Activated naive CD4-positive, alpha-beta T cell treated with anti-CD3 and anti-CD28 coated beads, Interleukin-2, amount 50 U/mL, for 16 hours (primary cell): ENCODE measurements at regions not wholly inside any gene's neighbourhood (a gene's known extent, or its start where the extent isn't known, plus 50 kb on each side); places are given as distances from the start of the nearest gene placed in this dataset.
"Not testable (repeated sequence)": the region's sequence is repeated elsewhere in the genome, so short reads cannot be mapped to it uniquely, and the experiment has no call there.

Source experiments
- DNase-seq: peaks from one replicate; pipeline ENCODE4 v3.0.0-alpha.2; 2020

- no peak for DNase-seq
These were observed 54.1 kb upstream of the SHLD1 start for GRCh38 chr20:5696011-5696559.

- DNase-seq, result no peak
These were observed 58.1 kb upstream of the SHLD1 start for GRCh38 chr20:5691918-5692618.

- no peak for DNase-seq
These were observed 60.7 kb upstream of the SHLD1 start for GRCh38 chr20:5689463-5689862.

GRCh38 chr20:5688431-5688972, 61.7 kb upstream of the SHLD1 start:
- DNase-seq, result no peak

GRCh38 chr20:5687884-5688283, 62.3 kb upstream of the SHLD1 start:
- DNase-seq, result no peak

GRCh38 chr20:5686384-5687105, 63.7 kb upstream of the SHLD1 start:
- no peak for DNase-seq

- not testable (repeated sequence) for DNase-seq
These were observed 67.6 kb upstream of the SHLD1 start for GRCh38 chr20:5682556-5682955.

- no peak for DNase-seq
These were observed 69.4 kb upstream of the GPCPD1 start for GRCh38 chr20:5680192-5680591.

- DNase-seq, result no peak
These were observed 68.0 kb upstream of the GPCPD1 start for GRCh38 chr20:5678777-5679176.

- DNase-seq, result not testable (repeated sequence)
These were observed 67.1 kb upstream of the GPCPD1 start for GRCh38 chr20:5677944-5678343.

- DNase-seq, result no peak
These were observed 66.6 kb upstream of the GPCPD1 start for GRCh38 chr20:5677389-5677788.

GRCh38 chr20:5675103-5676091, 64.6 kb upstream of the GPCPD1 start:
- DNase-seq, result no peak

- DNase-seq, result peak; percentile 14
These were observed 63.4 kb upstream of the GPCPD1 start for GRCh38 chr20:5674176-5674660.

- no peak for DNase-seq
These were observed 60.1 kb upstream of the GPCPD1 start for GRCh38 chr20:5670874-5671273.

GRCh38 chr20:5670036-5670536, 59.3 kb upstream of the GPCPD1 start:
- DNase-seq, result no peak

- no peak for DNase-seq
These were observed 57.7 kb upstream of the GPCPD1 start for GRCh38 chr20:5668529-5668868.

GRCh38 chr20:5667705-5668528, 57.1 kb upstream of the GPCPD1 start:
- no peak for DNase-seq

- no peak for DNase-seq
These were observed 54.6 kb upstream of the GPCPD1 start for GRCh38 chr20:5665417-5665816.

GRCh38 chr20:5663396-5663795, 52.6 kb upstream of the GPCPD1 start:
- DNase-seq, result no peak

GRCh38 chr20:5662769-5663168, 52.0 kb upstream of the GPCPD1 start:
- no peak for DNase-seq

- DNase-seq, result not testable (repeated sequence)
These were observed 50.0 kb upstream of the GPCPD1 start for GRCh38 chr20:5660756-5661155.
